ENCODE measurements at regions not wholly inside any gene's neighbourhood (a gene's known extent, or its start where the extent isn't known, plus 50 kb on each side); places are given as distances from the start of the nearest gene placed in this dataset.

GRCh38 chr12:92381856-92382255 is 236.2 kb upstream of the BTG1 start:
- TF ChIP-seq ISL1 (CRISPR knock-in tag; IDR thresholded peaks at IDR 0.05) (no peak), TSHZ2 (CRISPR knock-in tag; IDR thresholded peaks at IDR 0.05) (no peak), SNAI2 (CRISPR knock-in tag; IDR thresholded peaks at IDR 0.05) (no peak), PATZ1 (CRISPR knock-in tag; IDR thresholded peaks at IDR 0.05; ENCODE audit: borderline replicate concordance) (no peak), BACH2 (CRISPR knock-in tag; IDR thresholded peaks at IDR 0.05; ENCODE audit: borderline replicate concordance) (no peak), ARNTL (CRISPR knock-in tag; IDR thresholded peaks at IDR 0.05; ENCODE audit: borderline replicate concordance, low read depth) (no peak), ZFP3 (CRISPR knock-in tag; IDR thresholded peaks at IDR 0.05) (no peak), GLIS3 (CRISPR knock-in tag; IDR thresholded peaks at IDR 0.05) (no peak), RARB (CRISPR knock-in tag; IDR thresholded peaks at IDR 0.05) (no peak), ZC3H10 (CRISPR knock-in tag; IDR thresholded peaks at IDR 0.05) (no peak), TOX (CRISPR knock-in tag; IDR thresholded peaks at IDR 0.05; ENCODE audit: borderline replicate concordance) (no peak), ZNF70 (CRISPR knock-in tag; IDR thresholded peaks at IDR 0.05) (no peak), CREB5 (CRISPR knock-in tag; IDR thresholded peaks at IDR 0.05; ENCODE audit: low read depth) (no peak), ZFP30 (CRISPR knock-in tag; IDR thresholded peaks at IDR 0.05) (no peak)

All from SK-N-SH treated with all-trans-retinoic acid at 6 μM for 48 hours (cell line).